ENCODE measurements at regions not wholly inside any gene's neighbourhood (a gene's known extent, or its start where the extent isn't known, plus 50 kb on each side); places are given as distances from the start of the nearest gene placed in this dataset.

- Histone ChIP-seq H3F3A (replicated peaks; ENCODE audit: low read depth) (no peaks in the 10 kb centered on the region), H3K9me2 (ENCODE audit: insufficient read depth) (no peaks in the 10 kb centered on the region), H3K27me3 (ENCODE audit: insufficient read depth) (no peaks in the 10 kb centered on the region), H3K27ac (ENCODE audit: low read depth) (no peak overlapping the region), H3K4me1 (ENCODE audit: insufficient read depth) (peaks cover 10% of the 10 kb centered on the region), H4K20me1 (replicated peaks; ENCODE audit: insufficient read depth) (no peaks in the 10 kb centered on the region), H3K79me2 (replicated peaks; ENCODE audit: insufficient read depth) (no peaks in the 10 kb centered on the region), H3K36me3 (ENCODE audit: insufficient read depth) (no peaks in the 10 kb centered on the region), H2AFZ (no peak overlapping the region), H3K4me3 (no peak overlapping the region), H3K4me2 (no peak overlapping the region)
- Mint-ChIP-seq H3K9me3 (no peaks in the 10 kb centered on the region; the same call in 2 of the 3 replicates), H3K4me1 (peaks cover 9% of the 10 kb centered on the region), H3K27ac (no peak overlapping the region), H3K27me3 (ENCODE audit: insufficient read depth, low read depth, poor library complexity) (peaks cover 5% of the 10 kb centered on the region), H3K36me3 (ENCODE audit: low read depth) (no peaks in the 10 kb centered on the region), H3K4me3 (no peak overlapping the region)
- DNase-seq (ENCODE audit: low spot score) (no peak), ATAC-seq (no peak)
- TF ChIP-seq CTCF (conservative IDR thresholded peaks at IDR 0.05; ENCODE audit: low read depth in 2 of 2) (no peak), ETS1 (IDR thresholded peaks at IDR 0.05) (no peak), REST (IDR thresholded peaks at IDR 0.05; ENCODE audit: unreplicated experiment) (no peak), POLR2AphosphoS5 (IDR thresholded peaks at IDR 0.05; ENCODE audit: low read depth) (no peak), ZNF331 (CRISPR knock-in tag; IDR thresholded peaks at IDR 0.05; ENCODE audit: low read depth) (no peak), EZH2phosphoT487 (IDR thresholded peaks at IDR 0.05; ENCODE audit: unreplicated experiment) (no peak), NANOG (IDR thresholded peaks at IDR 0.05; ENCODE audit: borderline replicate concordance) (no peak), ZNF462 (CRISPR knock-in tag; IDR thresholded peaks at IDR 0.05) (no peak)
These were observed 284.2 kb upstream of the ADAMTS16 start for GRCh38 chr5:4855880-4856279.

Data from GM23338 (cell line).